ENCODE measurements at regions not wholly inside any gene's neighbourhood (a gene's known extent, or its start where the extent isn't known, plus 50 kb on each side); places are given as distances from the start of the nearest gene placed in this dataset.
"Not testable (repeated sequence)": the region's sequence is repeated elsewhere in the genome, so short reads cannot be mapped to it uniquely, and the experiment has no call there.

DNA sequence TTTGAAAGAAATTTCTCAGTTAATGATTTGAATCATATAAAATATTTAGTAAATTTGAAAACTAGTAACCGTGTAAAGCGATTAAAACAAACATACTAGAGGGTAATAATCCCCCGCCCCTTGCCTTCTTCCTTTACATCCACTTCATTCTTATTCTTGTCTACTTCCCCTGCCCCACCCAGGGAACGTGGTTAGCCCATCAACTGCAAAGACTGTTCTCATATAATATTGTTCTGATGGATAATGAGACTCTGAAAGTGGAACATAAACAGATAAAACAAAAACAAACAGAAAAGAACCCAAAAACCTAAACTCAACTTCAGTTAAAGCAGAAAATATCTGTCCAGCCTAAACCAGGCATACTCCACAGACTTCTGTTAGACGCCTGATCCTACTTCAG is 108.1 kb upstream of the GTF2H2C_2 start:
- not testable (repeated sequence) for ATAC-seq; H3K4me1 Mint-ChIP-seq; H3K36me3 Mint-ChIP-seq (ENCODE audit: low read depth); H3K4me3 Mint-ChIP-seq; H3K27me3 Mint-ChIP-seq; H3K9me3 Mint-ChIP-seq; H3K27ac Mint-ChIP-seq
- peak; percentile 0 for DNase-seq

Measured in activated naive CD8-positive, alpha-beta T cell treated with anti-CD3 and anti-CD28 coated beads, Interleukin-2, amount 50 U/mL, for 24 hours (primary cell).